ACHN (cell line): ENCODE measurements at regions not wholly inside any gene's neighbourhood (a gene's known extent, or its start where the extent isn't known, plus 50 kb on each side); places are given as distances from the start of the nearest gene placed in this dataset.
"Not testable (repeated sequence)": the region's sequence is repeated elsewhere in the genome, so short reads cannot be mapped to it uniquely, and the experiment has no call there.

Experiments
- DNase-seq: peaks from one replicate; pipeline ENCODE4 v3.0.0-alpha.2; 2015
- in situ Hi-C: cut with HindIII; loops from 2 replicates; pipeline ENCODE4 v1.10.0; 2017; ENCODE audit warnings: low sequenced_read_pairs, low pct_ligation_motif_present, low pct_unique_long_range_greater_than_20kb

DNA sequence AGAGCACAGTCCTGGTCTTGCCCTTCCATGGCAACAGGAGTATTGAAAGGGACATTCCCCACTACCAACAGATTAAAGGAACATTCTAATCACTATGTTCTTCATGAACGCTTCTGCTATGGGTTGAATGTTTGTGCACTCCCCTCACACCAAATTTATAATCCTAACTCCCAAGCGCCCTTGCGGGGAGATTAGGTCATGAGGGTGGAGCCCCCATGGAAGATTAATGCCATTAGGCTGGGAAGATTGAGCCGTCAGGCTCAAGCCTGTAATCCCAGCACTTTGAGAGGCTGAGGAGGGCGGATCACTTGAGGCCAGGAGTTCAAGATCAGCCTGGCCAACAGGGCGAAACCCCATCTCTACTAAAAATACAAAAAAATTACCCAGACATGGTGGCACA, 538.8 kb upstream of the CADM1 start:
- DNase-seq, in situ Hi-C loops: not testable (repeated sequence)

DNA sequence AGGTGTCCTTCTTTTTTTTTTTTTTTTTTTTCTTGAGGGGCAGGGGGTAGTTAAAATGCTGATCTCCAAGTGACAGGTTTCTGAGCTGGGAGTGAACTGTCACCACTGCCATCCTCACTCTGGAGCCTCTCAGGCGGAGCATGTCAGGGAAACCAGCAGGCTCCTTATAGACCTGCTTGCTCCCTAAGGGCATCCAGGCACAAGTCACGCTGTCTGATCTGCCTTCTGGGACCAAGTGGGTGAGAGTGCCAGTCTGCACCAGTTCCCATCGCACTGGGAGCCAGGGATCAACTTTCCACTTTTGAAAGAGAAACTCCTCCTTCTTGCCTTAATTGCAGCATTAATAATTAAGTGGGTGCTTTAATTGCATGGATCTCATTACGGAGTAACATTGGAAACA, 537.9 kb upstream of the CADM1 start:
- DNase-seq: no peak
- in situ Hi-C loops: no loop called here

- in situ Hi-C loops: no loop called here
Measured at GRCh38 chr11:116037861-116038260, 533.6 kb upstream of the CADM1 start.

DNA sequence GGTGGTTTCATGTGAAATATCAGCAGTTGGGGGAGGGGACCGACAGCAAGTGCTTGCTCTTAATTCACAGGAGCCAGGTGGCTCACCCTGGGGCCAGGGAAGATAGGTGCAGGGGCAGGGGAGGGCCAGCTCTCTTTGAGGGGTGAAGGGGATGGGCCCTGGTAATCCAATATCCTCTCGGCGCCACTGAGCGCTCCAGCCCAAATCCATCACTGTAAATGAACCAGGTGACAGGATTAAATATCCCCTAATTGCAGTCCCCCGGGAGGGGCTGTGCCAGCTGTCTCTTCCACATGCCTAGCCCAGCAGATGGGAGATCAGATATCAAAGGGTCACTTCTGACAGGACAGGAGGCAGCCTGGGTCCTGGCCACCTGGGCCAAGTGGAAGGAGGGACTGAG, 531.8 kb upstream of the CADM1 start:
- in situ Hi-C loops: no loop called here
- DNase-seq: no peak

More at GRCh38 chr11:116037861-116038260, 533.6 kb upstream of the CADM1 start:
- no peak for DNase-seq

DNA sequence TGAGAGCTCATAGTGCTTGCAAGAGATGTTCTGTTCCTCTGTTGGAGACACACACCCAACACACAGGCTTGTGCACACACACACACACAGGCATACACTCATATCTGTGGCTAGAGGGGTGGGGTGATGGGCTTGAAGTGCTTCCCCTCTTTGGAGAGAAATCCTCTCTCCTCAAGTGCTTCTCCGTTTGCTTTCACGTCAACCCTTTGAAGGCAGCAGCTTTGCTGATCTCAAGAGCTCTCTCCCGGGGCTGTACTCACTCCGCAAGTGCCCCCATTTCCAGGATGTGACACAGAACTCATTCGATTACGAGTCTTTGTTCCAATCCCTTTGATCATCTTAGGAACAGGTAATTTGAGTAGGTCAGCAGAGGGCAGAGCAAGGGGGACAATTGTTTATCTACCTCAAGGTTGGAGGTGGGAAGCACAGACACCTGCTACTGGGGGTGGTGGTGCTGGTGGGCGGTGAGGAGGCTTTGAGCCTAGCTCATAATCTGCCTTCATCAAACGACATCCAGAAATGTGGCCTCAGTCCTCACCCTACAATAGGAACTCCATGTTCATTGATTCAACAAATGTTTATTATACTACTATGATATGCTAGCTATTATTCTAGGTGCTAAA, 529.8 kb upstream of the CADM1 start:
- no peak for DNase-seq
- in situ Hi-C loops: no loop called here

- in situ Hi-C loops: no loop called here
- DNase-seq: no peak
Measured at GRCh38 chr11:116030697-116031331, 526.6 kb upstream of the CADM1 start.

DNA sequence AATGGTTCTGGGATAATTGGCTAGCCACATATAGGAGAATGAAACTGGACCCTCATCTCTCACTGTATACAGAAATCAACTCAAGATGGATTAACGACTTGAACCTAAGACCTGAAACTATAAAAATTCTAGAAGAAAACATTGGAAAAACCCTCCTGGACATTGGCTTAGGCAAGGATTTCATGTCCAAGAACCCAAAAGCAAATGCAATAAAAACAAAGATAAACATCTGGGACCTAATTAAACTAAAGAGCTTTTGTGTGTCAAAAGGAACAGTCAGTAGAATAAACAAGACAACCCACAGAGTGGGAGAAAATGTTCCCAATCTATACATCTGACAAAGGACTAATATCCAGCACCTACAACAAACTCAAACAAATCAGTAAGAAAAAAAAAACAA, 524.3 kb upstream of the CADM1 start:
- in situ Hi-C loops, DNase-seq: not testable (repeated sequence)

GRCh38 chr11:115999437-115999836, 495.2 kb upstream of the CADM1 start:
- DNase-seq: no peak
- in situ Hi-C loops: no loop called here

DNA sequence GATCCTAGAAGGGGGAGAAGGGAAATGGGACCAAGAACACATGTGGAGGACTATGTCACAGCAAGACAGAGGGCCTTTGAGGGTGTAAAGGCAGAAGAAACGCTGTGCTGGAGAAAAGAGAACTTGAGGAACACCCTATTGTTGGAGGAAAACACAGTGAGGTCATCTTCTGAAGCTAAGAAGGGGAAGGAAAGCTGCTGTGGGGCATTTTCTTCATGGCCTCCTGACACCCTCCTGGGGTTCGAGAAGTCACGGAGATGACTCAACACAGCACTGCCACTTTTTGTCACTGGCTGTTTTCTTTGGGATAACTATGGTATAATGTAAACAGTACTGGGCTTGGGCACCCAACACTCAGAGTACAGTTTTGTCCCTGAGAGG, 492.6 kb upstream of the CADM1 start:
- in situ Hi-C loops: no loop called here
- no peak for DNase-seq

GRCh38 chr11:115996125-115996807, 492.1 kb upstream of the CADM1 start:
- no peak for DNase-seq
- in situ Hi-C loops: no loop called here

DNA sequence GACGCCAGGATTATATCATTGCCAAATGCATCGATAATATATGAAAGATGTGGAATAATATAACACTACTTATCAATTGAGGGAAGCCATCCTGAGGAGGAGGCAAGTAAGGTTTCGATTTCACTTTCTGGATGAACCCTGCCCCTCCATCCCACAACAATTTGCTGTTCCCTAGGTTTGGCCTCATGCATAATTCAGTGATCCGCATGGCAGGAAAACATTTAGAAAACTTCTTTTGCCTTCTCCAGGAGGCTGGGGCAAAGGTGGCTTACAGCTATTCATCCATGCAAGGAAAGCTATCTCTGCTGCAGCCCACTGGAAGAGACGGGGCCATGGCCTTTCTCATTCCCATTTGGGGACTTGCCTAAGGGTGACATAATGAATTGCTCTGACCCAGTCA, 489.4 kb upstream of the CADM1 start:
- DNase-seq: no peak
- in situ Hi-C loops: no loop called here

DNA sequence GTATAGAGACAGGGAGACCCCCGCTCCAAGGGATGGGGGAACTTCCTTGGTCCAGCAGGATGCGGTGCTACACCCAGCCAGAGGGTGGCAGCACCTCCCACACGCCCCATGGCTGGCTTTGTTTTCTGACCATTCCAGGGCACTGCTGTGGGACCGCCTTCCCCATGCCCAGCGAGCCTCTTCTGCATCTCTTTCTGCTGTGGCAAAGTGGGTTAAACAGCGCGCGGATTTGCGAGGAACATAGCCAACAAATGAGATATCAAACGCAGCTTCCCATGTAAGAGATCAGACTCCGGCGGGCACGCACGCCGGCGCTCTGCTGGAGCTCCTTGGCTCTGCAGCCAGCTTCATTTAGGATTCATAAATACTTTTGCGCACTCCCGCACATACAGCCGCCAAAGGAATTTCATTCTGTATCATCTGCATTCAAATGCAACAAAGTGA, 485.8 kb upstream of the CADM1 start:
- DNase-seq: no peak
- in situ Hi-C loops: no loop called here

GRCh38 chr11:115985896-115986295, 481.7 kb upstream of the CADM1 start:
- no peak for DNase-seq
- in situ Hi-C loops: no loop called here

- in situ Hi-C loops: no loop called here
- DNase-seq: no peak
Measured at GRCh38 chr11:115984228-115984627, 480.0 kb upstream of the CADM1 start.

GRCh38 chr11:115982666-115983065, 478.5 kb upstream of the CADM1 start:
- in situ Hi-C loops: no loop called here
- DNase-seq: no peak

- no peak for DNase-seq
- in situ Hi-C loops: no loop called here
Measured at GRCh38 chr11:115981814-115982471, 477.7 kb upstream of the CADM1 start.

DNA sequence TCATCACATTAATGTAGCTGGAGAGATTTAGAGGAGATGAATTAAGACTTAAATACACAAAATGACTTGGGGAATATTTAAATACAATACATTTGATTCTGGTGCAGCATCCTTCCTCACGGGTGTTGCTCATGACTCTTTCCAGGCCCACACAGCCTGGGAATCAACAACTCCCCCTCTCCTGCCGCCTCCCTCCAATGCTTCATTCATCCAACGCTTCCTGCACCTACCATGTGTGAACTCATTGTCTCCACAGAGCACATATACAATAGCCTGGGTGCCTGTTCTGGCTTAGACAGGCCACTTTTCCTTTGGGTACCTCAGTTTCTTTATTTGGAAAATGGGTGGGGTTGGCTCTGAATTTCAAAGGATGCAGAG, 476.9 kb upstream of the CADM1 start:
- DNase-seq: no peak
- in situ Hi-C loops: no loop called here

GRCh38 chr11:115980337-115981103, 476.3 kb upstream of the CADM1 start:
- in situ Hi-C loops: no loop called here
- no peak for DNase-seq

DNA sequence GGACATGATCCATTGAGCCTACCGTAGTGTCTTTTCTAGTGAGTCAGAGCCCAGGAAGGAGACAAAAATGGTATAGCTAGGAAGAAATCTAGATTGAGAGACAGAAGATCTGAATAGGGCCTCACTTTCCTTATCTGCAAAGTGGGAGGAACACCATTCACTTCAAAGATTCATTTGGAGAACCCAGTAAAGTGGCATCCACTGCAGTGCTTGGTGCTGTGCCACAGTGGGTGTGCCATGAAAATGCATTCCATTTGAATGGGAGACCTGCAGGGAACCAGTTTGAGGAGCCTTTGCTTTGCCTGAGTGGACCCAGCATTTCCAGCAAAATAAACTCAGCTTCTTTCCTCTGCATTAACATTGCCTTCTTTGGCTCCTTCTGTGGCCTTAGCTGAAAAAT, 470.5 kb upstream of the CADM1 start:
- no peak for DNase-seq
- in situ Hi-C loops: no loop called here
